Vagina (tissue), 2 donors: ENCODE measurements at regions not wholly inside any gene's neighbourhood (a gene's known extent, or its start where the extent isn't known, plus 50 kb on each side); places are given as distances from the start of the nearest gene placed in this dataset.

Experiments
- POLR2A ChIP-seq, 2 donors: fragments of 450-650 bp; IDR thresholded peaks; one replicate each; pipeline ENCODE4 v1.6.1; 2017; ENCODE audit warnings: antibody characterized with exemption in 2 of 2, mild to moderate bottlenecking in 2 of 2, moderate library complexity in 2 of 2
- TF ChIP-seq, protein P1 (sequence below), 3 experiments: fragments of 450-650 bp in 2 of 3; fragments of 200-600 bp in 1 of 3; sonication (generic) in 1 of 3; IDR thresholded peaks; one replicate each; pipeline ENCODE4 v1.5.1; 2017 to 2019; ENCODE audit warnings: antibody characterized with exemption in 3 of 3, mild to moderate bottlenecking in 2 of 3, moderate library complexity in 2 of 3

DNA sequence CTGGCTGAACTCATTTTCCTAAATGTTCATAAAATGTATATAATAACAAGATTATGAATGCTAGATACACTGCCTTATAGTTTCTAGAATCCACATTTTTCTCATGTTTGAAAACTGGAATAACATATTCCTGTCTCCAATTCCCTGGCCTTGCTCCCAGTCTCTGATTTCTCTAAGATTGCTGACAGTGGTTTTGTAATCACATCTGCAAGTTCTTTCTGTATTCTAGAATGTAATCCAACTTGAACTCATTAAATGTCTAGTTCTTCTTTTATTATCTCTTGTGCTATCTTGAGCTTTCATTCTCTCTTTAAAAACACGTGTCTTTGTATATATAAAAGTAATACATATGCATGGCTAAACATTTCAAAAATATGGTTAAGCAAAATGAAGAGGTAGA lies 215.2 kb upstream of the ADAMTS9 start:
- TF ChIP-seq, protein P1, sequence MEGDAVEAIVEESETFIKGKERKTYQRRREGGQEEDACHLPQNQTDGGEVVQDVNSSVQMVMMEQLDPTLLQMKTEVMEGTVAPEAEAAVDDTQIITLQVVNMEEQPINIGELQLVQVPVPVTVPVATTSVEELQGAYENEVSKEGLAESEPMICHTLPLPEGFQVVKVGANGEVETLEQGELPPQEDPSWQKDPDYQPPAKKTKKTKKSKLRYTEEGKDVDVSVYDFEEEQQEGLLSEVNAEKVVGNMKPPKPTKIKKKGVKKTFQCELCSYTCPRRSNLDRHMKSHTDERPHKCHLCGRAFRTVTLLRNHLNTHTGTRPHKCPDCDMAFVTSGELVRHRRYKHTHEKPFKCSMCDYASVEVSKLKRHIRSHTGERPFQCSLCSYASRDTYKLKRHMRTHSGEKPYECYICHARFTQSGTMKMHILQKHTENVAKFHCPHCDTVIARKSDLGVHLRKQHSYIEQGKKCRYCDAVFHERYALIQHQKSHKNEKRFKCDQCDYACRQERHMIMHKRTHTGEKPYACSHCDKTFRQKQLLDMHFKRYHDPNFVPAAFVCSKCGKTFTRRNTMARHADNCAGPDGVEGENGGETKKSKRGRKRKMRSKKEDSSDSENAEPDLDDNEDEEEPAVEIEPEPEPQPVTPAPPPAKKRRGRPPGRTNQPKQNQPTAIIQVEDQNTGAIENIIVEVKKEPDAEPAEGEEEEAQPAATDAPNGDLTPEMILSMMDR (IDR thresholded peaks at IDR 0.05) = no peak
- TF ChIP-seq POLR2A (IDR thresholded peaks at IDR 0.05) = no peak
